IMR-90 (cell line): ENCODE measurements at regions not wholly inside any gene's neighbourhood (a gene's known extent, or its start where the extent isn't known, plus 50 kb on each side); places are given as distances from the start of the nearest gene placed in this dataset.

Experiments
- ATAC-seq: fragments of 200-7000 bp; cut with Tn5 transposase; 2 replicates; pipeline ENCODE4 v1.9.1; 2020; ENCODE audit warnings: low read depth, mild to moderate bottlenecking, moderate library complexity
- BruUV-seq: library from RNA; stranded (reverse); fragments of 400-500 nt; replicated peaks from 2 replicates; lab custom pipeline; 2021; lab: Mats Ljungman, UMichigan
- CTCF ChIA-PET: fragments of 300-600 bp; formaldehyde crosslinking; extraction: SDS; loops from one replicate; lab custom pipeline; 2021; ENCODE audit warnings: antibody characterized with exemption; lab: Yijun Ruan, JAX
- POLR2A ChIA-PET: fragments of 300-600 bp; sonication (Branson Sonifier 250); formaldehyde crosslinking; loops from one replicate; lab custom pipeline; 2022; ENCODE audit warnings: antibody characterized with exemption; ENCODE audit not compliant: unreplicated experiment; lab: Charles Lee
- DNase-seq: peaks from one replicate; pipeline ENCODE4 v3.0.0; 2013
- H2AFZ ChIP-seq: replicated peaks from 2 replicates; pipeline ENCODE3; 2013; ENCODE audit warnings: low read length, mild to moderate bottlenecking; ENCODE audit not compliant: poor library complexity
- H2AK5ac ChIP-seq: 2 replicates; pipeline ENCODE4 v1.6.1; 2013; ENCODE audit warnings: low read depth, low read length, inconsistent platforms
- H2AK9ac ChIP-seq: replicated peaks from 2 replicates; pipeline ENCODE3; 2013; ENCODE audit warnings: mild to moderate bottlenecking, low read depth, low read length, moderate library complexity; ENCODE audit not compliant: poor library complexity
- H2BK120ac ChIP-seq: 2 replicates; pipeline ENCODE4 v1.6.1; 2013; ENCODE audit warnings: low read depth, low read length, inconsistent platforms
- H2BK15ac ChIP-seq: 3 replicates; pipeline ENCODE4 v1.6.1; 2013; ENCODE audit warnings: low read depth, low read length, inconsistent platforms
- H2BK20ac ChIP-seq: 2 replicates; pipeline ENCODE4 v1.6.1; 2013; ENCODE audit warnings: low read depth, mild to moderate bottlenecking, inconsistent platforms, low read length, moderate library complexity
- H2BK5ac ChIP-seq: 2 replicates; pipeline ENCODE4 v1.6.1; 2013; ENCODE audit warnings: mild to moderate bottlenecking, low read depth, low read length, inconsistent platforms; ENCODE audit not compliant: poor library complexity, severe bottlenecking
- H3K14ac ChIP-seq: replicated peaks from 2 replicates; pipeline ENCODE4 v1.6.1; 2013; ENCODE audit warnings: low read depth, low read length, inconsistent platforms
- H3K18ac ChIP-seq: 2 replicates; pipeline ENCODE4 v1.6.1; 2013; ENCODE audit warnings: low read depth, low read length, control low read depth
- H3K23ac ChIP-seq: 2 replicates; pipeline ENCODE4 v1.6.1; 2013; ENCODE audit warnings: low read depth, low read length, inconsistent platforms
- H3K27ac ChIP-seq: 2 replicates; pipeline ENCODE4 v1.5.1; 2013; ENCODE audit warnings: mild to moderate bottlenecking, control low read depth, low read length; ENCODE audit not compliant: insufficient read depth
- H3K27me3 ChIP-seq: 2 replicates; pipeline ENCODE4 v1.6.1; 2013; ENCODE audit warnings: low read length; ENCODE audit not compliant: control insufficient read depth, insufficient read depth
- H3K36me3 ChIP-seq: 2 replicates; pipeline ENCODE4 v1.6.1; 2013; ENCODE audit warnings: low read length, mixed read lengths; ENCODE audit not compliant: control insufficient read depth, insufficient read depth
- H3K4ac ChIP-seq: 2 replicates; pipeline ENCODE4 v1.6.1; 2013; ENCODE audit warnings: low read depth, low read length, inconsistent platforms
- H3K4me1 ChIP-seq: 2 replicates; pipeline ENCODE4 v1.6.1; 2013; ENCODE audit warnings: low read length, mixed read lengths; ENCODE audit not compliant: control insufficient read depth, insufficient read depth
- H3K4me2 ChIP-seq: 2 replicates; pipeline ENCODE4 v1.6.1; 2013; ENCODE audit warnings: low read depth, mild to moderate bottlenecking, control low read depth, low read length, moderate library complexity
- H3K4me3 ChIP-seq: 2 replicates; pipeline ENCODE4 v1.5.1; 2013; ENCODE audit warnings: low read depth, mild to moderate bottlenecking, control low read depth, low read length, moderate library complexity; ENCODE audit not compliant: insufficient read depth
- H3K56ac ChIP-seq: 2 replicates; pipeline ENCODE4 v1.6.1; 2013; ENCODE audit warnings: low read length, inconsistent platforms; ENCODE audit not compliant: insufficient read depth; ENCODE audit errors: extremely low read depth
- H3K79me1 ChIP-seq, 2 experiments: 2 replicates each; pipeline ENCODE4 v1.6.1; 2013; ENCODE audit warnings: low read length in 2 of 2, inconsistent platforms in 1 of 2, low read depth in 1 of 2
- H3K9ac ChIP-seq: 2 replicates; pipeline ENCODE4 v1.6.1; 2013; ENCODE audit warnings: low read depth, low read length, control low read depth
- H3K9me1 ChIP-seq: 2 replicates; pipeline ENCODE4 v1.6.1; 2013; ENCODE audit warnings: low read length, inconsistent platforms; ENCODE audit not compliant: insufficient read depth
- H3K9me3 ChIP-seq: 2 replicates; pipeline ENCODE4 v1.6.1; 2013; ENCODE audit warnings: low read length; ENCODE audit not compliant: control insufficient read depth, insufficient read depth
- H4K20me1 ChIP-seq: 2 replicates; pipeline ENCODE4 v1.6.1; 2013; ENCODE audit warnings: low read length, inconsistent platforms; ENCODE audit not compliant: insufficient read depth
- H4K5ac ChIP-seq: 2 replicates; pipeline ENCODE4 v1.6.1; 2013; ENCODE audit warnings: mild to moderate bottlenecking, low read depth, low read length, control low read depth
- H4K8ac ChIP-seq, 2 experiments: 2 replicates each; pipeline ENCODE4 v1.6.1; 2013; ENCODE audit warnings: low read depth in 2 of 2, low read length in 2 of 2, control low read depth in 1 of 2, inconsistent platforms in 1 of 2
- H4K91ac ChIP-seq: 2 replicates; pipeline ENCODE4 v1.6.1; 2013; ENCODE audit warnings: low read depth, low read length, inconsistent platforms; ENCODE audit not compliant: insufficient read depth
- BHLHE40 ChIP-seq: fragments of 150-350 bp; IDR thresholded peaks from 2 replicates; pipeline ENCODE4 v1.6.1; 2016; ENCODE audit warnings: mild to moderate bottlenecking, low read depth, low read length
- CEBPB ChIP-seq: IDR thresholded peaks from 2 replicates; pipeline ENCODE4 v1.6.1; 2012; ENCODE audit warnings: low read depth, low read length, improper control_type of control experiment
- CHD1 ChIP-seq: IDR thresholded peaks from 2 replicates; pipeline ENCODE4 v1.6.1; 2012; ENCODE audit warnings: low read depth, low read length, improper control_type of control experiment
- CTCF ChIP-seq: conservative IDR thresholded peaks from 2 replicates; pipeline ENCODE4 v1.5.1; 2012; ENCODE audit warnings: mild to moderate bottlenecking, low read depth, low read length, improper control_type of control experiment
- ELK1 ChIP-seq: fragments of 150-350 bp; IDR thresholded peaks from 2 replicates; pipeline ENCODE4 v1.6.1; 2016; ENCODE audit warnings: low read depth, mild to moderate bottlenecking, low read length, moderate library complexity, borderline replicate concordance
- FOS ChIP-seq: fragments of 150-350 bp; IDR thresholded peaks from 2 replicates; pipeline ENCODE4 v1.6.1; 2016; ENCODE audit warnings: low read depth, low read length
- MAFK ChIP-seq: IDR thresholded peaks from 2 replicates; pipeline ENCODE4 v1.6.1; 2012; ENCODE audit warnings: low read depth, low read length, improper control_type of control experiment
- MAZ ChIP-seq: IDR thresholded peaks from 2 replicates; pipeline ENCODE4 v1.6.1; 2012; ENCODE audit warnings: low read depth, mild to moderate bottlenecking, low read length, improper control_type of control experiment, moderate library complexity, borderline replicate concordance
- MXI1 ChIP-seq: IDR thresholded peaks from 2 replicates; pipeline ENCODE4 v1.6.1; 2012; ENCODE audit warnings: low read depth, mild to moderate bottlenecking, low read length, moderate library complexity, borderline replicate concordance
- NFE2L2 ChIP-seq: fragments of 150-350 bp; IDR thresholded peaks from 2 replicates; pipeline ENCODE4 v1.6.1; 2016; ENCODE audit warnings: low read depth, mild to moderate bottlenecking, low read length
- POLR2A ChIP-seq: IDR thresholded peaks from 2 replicates; pipeline ENCODE4 v1.6.1; 2012; ENCODE audit warnings: mild to moderate bottlenecking, low read depth, low read length
- RAD21 ChIP-seq: IDR thresholded peaks from 2 replicates; pipeline ENCODE4 v1.6.1; 2012; ENCODE audit warnings: low read length, improper control_type of control experiment
- RCOR1 ChIP-seq: IDR thresholded peaks from 2 replicates; pipeline ENCODE4 v1.6.1; 2012; ENCODE audit warnings: mild to moderate bottlenecking, low read length, improper control_type of control experiment; ENCODE audit not compliant: insufficient replicate concordance
- RFX5 ChIP-seq: IDR thresholded peaks from 2 replicates; pipeline ENCODE4 v1.8.0; 2012; ENCODE audit warnings: low read depth, mild to moderate bottlenecking, low read length, moderate library complexity
- SMC3 ChIP-seq: fragments of 150-350 bp; IDR thresholded peaks from 2 replicates; pipeline ENCODE4 v1.6.1; 2016; ENCODE audit warnings: low read depth, mild to moderate bottlenecking, antibody characterized with exemption, low read length, moderate library complexity
- USF2 ChIP-seq: fragments of 150-350 bp; IDR thresholded peaks from 2 replicates; pipeline ENCODE4 v1.6.1; 2017; ENCODE audit warnings: mild to moderate bottlenecking, antibody characterized with exemption, low read length, low read depth
- WGBS, 2 experiments: methylation state at CpG; one replicate each; pipeline versions ENCODE4 v1.1.5 to v1.1.7; 2013; ENCODE audit warnings: missing lambda C conversion rate in 2 of 2; ENCODE audit not compliant: insufficient read length in 1 of 2; ENCODE audit errors: extremely low coverage in 2 of 2; 5-methylcytosine and 5-hydroxymethylcytosine counted together
- dilution Hi-C: fragments of 300-500 bp; cut with HindIII; formaldehyde crosslinking; loops from one replicate; pipeline ENCODE4 v1.14.3; 2018; ENCODE audit warnings: low sequenced_read_pairs; ENCODE audit not compliant: unreplicated experiment
- in situ Hi-C: fragments of 300-500 bp; cut with MboI; formaldehyde crosslinking; loops from 3 replicates; pipeline ENCODE4 v1.14.3; 2019; ENCODE audit warnings: low sequenced_read_pairs, inconsistent platforms, mixed read lengths
- intact Hi-C: fragments of 100-400 bp; cut with micrococcal nuclease; formaldehyde crosslinking; loops from 2 replicates; pipeline ENCODE4 v1.10.0; 2022

GRCh38 chr18:39058386-39059000, 1492.9 kb upstream of the CELF4 start:
- H2AK9ac ChIP-seq, result no peak overlapping the region
- no peak for ATAC-seq
- H2BK120ac ChIP-seq, result no peak overlapping the region
- no peak overlapping the region for H2AFZ ChIP-seq
- ChIA-PET POLR2A (no interaction called here), CTCF (interaction anchor here (0.6 kb wide), 1 partner anchor 1993 kb away, joined by 3 read pairs; no protein-coding TSS in a partner anchor)
- intact Hi-C loops, result no loop called here
- in situ Hi-C loops, result no loop called here
- TF ChIP-seq NFE2L2 (no peak), CEBPB (no peak), BHLHE40 (no peak), RCOR1 (no peak), SMC3 (no peak), MXI1 (no peak), CTCF (no peak), RAD21 (no peak), MAFK (no peak), USF2 (no peak), FOS (no peak), POLR2A (no peak), MAZ (no peak), CHD1 (no peak), ELK1 (no peak), RFX5 (no peak)
- DNase-seq, result no peak
- no peak overlapping the region for H3K9ac ChIP-seq
- H3K14ac ChIP-seq, result no peak overlapping the region
- no peak overlapping the region for H3K4ac ChIP-seq
- no peak overlapping the region for H4K5ac ChIP-seq
- H2AK5ac ChIP-seq, result no peak overlapping the region
- H3K27me3 ChIP-seq, result no peaks in the 10 kb centered on the region
- H4K91ac ChIP-seq, result no peak overlapping the region
- H3K9me1 ChIP-seq, result no peaks in the 10 kb centered on the region
- H3K4me1 ChIP-seq, result no peaks in the 10 kb centered on the region
- no TSS peak for BruUV-seq
- no peak overlapping the region for H3K4me3 ChIP-seq
- no peak overlapping the region for H3K23ac ChIP-seq
- no peaks in the 10 kb centered on the region for H3K36me3 ChIP-seq
- H3K18ac ChIP-seq, result no peak overlapping the region
- no peak overlapping the region for H3K4me2 ChIP-seq
- no peaks in the 10 kb centered on the region for H3K79me1 ChIP-seq
- no peaks in the 10 kb centered on the region for H3K9me3 ChIP-seq
- H3K56ac ChIP-seq, result no peak overlapping the region
- H2BK20ac ChIP-seq, result no peak overlapping the region
- no peaks in the 10 kb centered on the region for H4K20me1 ChIP-seq
- dilution Hi-C loops, result no loop called here
- no peak overlapping the region for H3K27ac ChIP-seq
- no CpG with 5 or more reads among the region's 6 CpGs for WGBS, 2 experiments
- H2BK15ac ChIP-seq, result no peak overlapping the region
- no peak overlapping the region for H4K8ac ChIP-seq
- no peak overlapping the region for H2BK5ac ChIP-seq
